GM12864 (cell line): ENCODE measurements at regions not wholly inside any gene's neighbourhood (a gene's known extent, or its start where the extent isn't known, plus 50 kb on each side); places are given as distances from the start of the nearest gene placed in this dataset.

Experiments
- DNase-seq: peaks from one replicate; pipeline ENCODE4 v3.0.0-alpha.2; 2011; ENCODE audit warnings: low read depth
- H3K4me3 ChIP-seq: 2 replicates; pipeline ENCODE4 v1.5.1; 2011; ENCODE audit warnings: mild to moderate bottlenecking, low read depth, low read length, control low read depth
- CTCF ChIP-seq: IDR thresholded peaks from 2 replicates; pipeline ENCODE4 v1.5.1; 2011; ENCODE audit warnings: low read depth, mild to moderate bottlenecking, moderate library complexity, low read length, control low read depth, inconsistent platforms; ENCODE audit errors: missing control alignments

DNA sequence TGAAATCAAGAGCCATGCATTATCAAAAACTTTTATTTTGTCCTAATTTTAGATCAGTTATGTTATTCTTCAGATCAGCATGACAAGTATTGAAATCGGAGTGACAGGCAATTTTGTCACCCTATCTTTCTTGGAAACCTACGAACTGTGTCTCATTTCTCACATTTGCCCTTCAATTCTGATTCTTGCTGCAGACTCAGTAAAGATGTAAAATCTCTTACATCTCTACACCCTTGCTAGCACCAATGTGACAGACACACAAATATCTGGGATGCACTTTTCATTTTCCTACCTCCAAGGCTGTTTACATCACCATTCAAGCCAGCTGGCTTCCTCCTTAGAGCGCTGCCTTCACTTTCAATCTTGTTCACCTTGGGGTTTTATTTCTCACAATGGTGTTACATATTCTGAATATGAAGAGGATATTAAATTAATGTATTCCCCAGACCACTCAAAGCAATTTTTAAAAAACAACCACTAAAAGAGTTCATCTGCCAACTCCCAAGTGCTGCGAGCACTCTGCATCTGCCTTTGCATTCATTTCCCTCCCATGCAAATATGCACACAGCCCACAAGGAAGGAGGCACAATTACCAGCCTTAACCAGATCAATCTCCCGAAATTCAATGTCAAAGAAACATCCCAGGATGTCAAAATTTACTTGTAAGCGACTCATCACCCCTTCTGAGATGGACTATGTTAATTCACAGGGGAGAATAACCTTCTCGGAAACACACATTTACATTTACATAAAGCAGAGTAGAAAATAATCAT is 164.3 kb downstream of the ENC1 start:
- no peak for DNase-seq
- TF ChIP-seq CTCF, result no peak
- H3K4me3 ChIP-seq, result no peak overlapping the region; the same call in 1 of the 2 replicates

GRCh38 chr5:74471875-74472274 is 168.7 kb downstream of the ENC1 start:
- H3K4me3 ChIP-seq, result no peak overlapping the region
- TF ChIP-seq CTCF, result no peak
- no peak for DNase-seq

DNA sequence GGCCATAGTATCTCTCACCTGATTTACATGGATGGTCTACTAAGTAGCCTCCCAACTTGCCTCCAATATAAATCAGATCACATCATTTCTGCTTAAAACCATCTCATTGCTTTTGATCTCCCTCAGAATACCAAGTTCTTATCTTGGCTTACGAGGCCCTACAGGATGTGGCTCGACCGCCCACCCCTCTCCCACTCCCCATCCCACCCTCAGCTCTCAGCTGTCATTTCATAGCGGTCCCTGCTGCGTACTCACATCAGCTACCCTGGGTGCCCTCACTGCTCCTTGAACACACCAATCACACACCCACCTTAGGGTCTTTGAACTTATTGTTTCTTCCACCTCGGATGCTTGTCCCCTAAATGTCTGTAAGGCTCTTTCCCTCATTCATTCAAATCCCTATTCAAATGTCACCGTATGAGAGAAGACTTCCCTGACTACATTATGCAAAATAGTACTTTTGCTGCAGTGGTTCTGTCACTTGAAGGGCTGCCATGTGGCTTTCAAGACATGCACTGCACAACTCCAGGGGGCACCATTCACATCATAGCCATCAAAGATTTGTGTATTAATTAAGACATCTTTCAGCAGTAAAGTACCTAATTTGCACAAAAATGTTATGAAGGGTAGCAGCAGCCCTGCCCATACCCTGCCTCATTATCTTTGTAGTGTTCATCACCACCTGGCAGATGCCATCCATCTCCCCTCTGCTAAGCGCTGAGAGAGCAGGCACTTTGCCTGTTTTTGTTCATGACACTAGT is 171.1 kb downstream of the ENC1 start:
- no peak for TF ChIP-seq CTCF
- H3K4me3 ChIP-seq, result no peak overlapping the region
- no peak for DNase-seq

DNA sequence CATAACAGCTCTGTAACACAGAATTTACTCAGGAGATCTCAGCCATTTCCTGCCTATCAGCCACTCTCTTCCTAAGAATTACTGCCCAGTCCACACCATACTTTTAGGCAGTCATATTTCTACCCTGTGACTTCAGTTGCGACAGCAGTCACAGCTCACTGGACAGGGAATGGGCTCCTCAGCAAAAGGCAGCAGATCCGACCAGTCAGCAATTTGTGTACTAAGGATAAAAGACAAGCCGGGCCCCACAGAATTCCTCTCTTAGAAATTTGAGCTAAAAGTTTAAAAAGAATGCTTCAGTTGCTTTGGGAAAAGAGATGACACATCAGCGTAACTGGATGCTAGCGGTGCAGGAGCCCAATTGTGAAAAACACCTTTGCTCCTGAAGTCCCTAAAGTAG is 172.1 kb downstream of the ENC1 start:
- no peak overlapping the region for H3K4me3 ChIP-seq
- DNase-seq, result no peak
- TF ChIP-seq CTCF, result no peak

DNA sequence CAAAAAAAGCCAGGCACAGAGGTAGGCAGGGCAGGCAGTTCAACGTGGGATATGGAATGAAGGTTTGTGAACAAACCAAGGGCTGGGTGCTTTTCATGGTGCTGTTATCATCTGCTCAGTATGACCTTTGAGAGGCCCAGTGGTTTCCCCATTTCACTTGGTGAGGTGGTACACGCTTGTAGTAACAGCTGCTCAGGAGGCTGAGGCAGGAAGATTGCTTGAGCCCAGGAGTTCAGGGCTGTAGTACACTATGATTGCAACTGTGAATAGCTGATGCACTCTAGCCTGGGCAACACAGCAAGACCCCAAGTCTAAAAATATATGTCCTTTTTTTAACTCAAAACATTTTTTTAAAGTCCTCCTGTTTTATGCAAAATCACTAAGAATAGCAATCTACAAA is 174.8 kb downstream of the ENC1 start:
- no peak for TF ChIP-seq CTCF
- no peak overlapping the region for H3K4me3 ChIP-seq
- no peak for DNase-seq

GRCh38 chr5:74464512-74465209 is 175.9 kb downstream of the ENC1 start:
- no peak for DNase-seq
- TF ChIP-seq CTCF, result no peak

More at GRCh38 chr5:74464512-74465209, 175.9 kb downstream of the ENC1 start:
- H3K4me3 ChIP-seq, result no peak overlapping the region
